H9 (cell line): ENCODE measurements at regions not wholly inside any gene's neighbourhood (a gene's known extent, or its start where the extent isn't known, plus 50 kb on each side); places are given as distances from the start of the nearest gene placed in this dataset.
"Not testable (repeated sequence)": the region's sequence is repeated elsewhere in the genome, so short reads cannot be mapped to it uniquely, and the experiment has no call there.

Experiments used
- DNase-seq: peaks from one replicate; pipeline ENCODE4 v3.0.0-alpha.2; 2017
- H2AFZ ChIP-seq: one replicate; pipeline ENCODE4 v1.6.1; 2013; ENCODE audit warnings: mild to moderate bottlenecking, low read length, control low read depth, moderate library complexity
- H2AK5ac ChIP-seq: 2 replicates; pipeline ENCODE4 v1.6.1; 2013; ENCODE audit warnings: low read length, control low read depth, mixed read lengths; ENCODE audit not compliant: insufficient read length
- H2BK120ac ChIP-seq: one replicate; pipeline ENCODE4 v1.6.1; 2013; ENCODE audit warnings: low read depth, mild to moderate bottlenecking, low read length, control low read depth, inconsistent platforms; ENCODE audit not compliant: poor library complexity, severe bottlenecking
- H2BK12ac ChIP-seq: 2 replicates; pipeline ENCODE4 v1.6.1; 2013; ENCODE audit warnings: low read length, control low read depth, mixed read lengths, low read depth; ENCODE audit not compliant: insufficient read length
- H2BK15ac ChIP-seq: 2 replicates; pipeline ENCODE4 v1.6.1; 2013; ENCODE audit warnings: low read depth, low read length, control low read depth
- H2BK20ac ChIP-seq: one replicate; pipeline ENCODE4 v1.6.1; 2013; ENCODE audit warnings: low read depth, mild to moderate bottlenecking, low read length, control low read depth, inconsistent platforms; ENCODE audit not compliant: poor library complexity, severe bottlenecking
- H2BK5ac ChIP-seq: 2 replicates; pipeline ENCODE4 v1.6.1; 2013; ENCODE audit warnings: low read length, control low read depth, mixed read lengths; ENCODE audit not compliant: insufficient read length
- H3K14ac ChIP-seq: 2 replicates; pipeline ENCODE4 v1.6.1; 2013; ENCODE audit warnings: low read length, control low read depth; ENCODE audit not compliant: insufficient read depth
- H3K18ac ChIP-seq: 2 replicates; pipeline ENCODE4 v1.6.1; 2013; ENCODE audit warnings: low read depth, mild to moderate bottlenecking, mixed read lengths, low read length, control low read depth; ENCODE audit not compliant: insufficient read length
- H3K23ac ChIP-seq: 2 replicates; pipeline ENCODE4 v1.6.1; 2013; ENCODE audit warnings: low read length, control low read depth, mixed read lengths, low read depth; ENCODE audit not compliant: insufficient read length
- H3K23me2 ChIP-seq: 2 replicates; pipeline ENCODE4 v1.6.1; 2013; ENCODE audit warnings: low read depth, mild to moderate bottlenecking, mixed read lengths, low read length, control low read depth; ENCODE audit not compliant: insufficient read length, poor library complexity, severe bottlenecking
- H3K27ac ChIP-seq: 2 replicates; pipeline ENCODE4 v1.5.1; 2013; ENCODE audit warnings: low read length, control low read depth, mixed read lengths, low read depth; ENCODE audit not compliant: insufficient read length
- H3K27me3 ChIP-seq: 2 replicates; pipeline ENCODE4 v1.6.1; 2013; ENCODE audit warnings: low read length, control low read depth, inconsistent platforms; ENCODE audit not compliant: insufficient read depth
- H3K4ac ChIP-seq: 2 replicates; pipeline ENCODE4 v1.6.1; 2013; ENCODE audit warnings: low read depth, mild to moderate bottlenecking, control low read depth, inconsistent platforms, low read length, moderate library complexity
- H3K4me1 ChIP-seq: 2 replicates; pipeline ENCODE4 v1.6.1; 2013; ENCODE audit warnings: low read length, control low read depth, inconsistent platforms; ENCODE audit not compliant: insufficient read depth
- H3K4me2 ChIP-seq: 2 replicates; pipeline ENCODE4 v1.6.1; 2013; ENCODE audit warnings: low read length, control low read depth, mixed read lengths; ENCODE audit not compliant: insufficient read length, insufficient read depth
- H3K56ac ChIP-seq: 2 replicates; pipeline ENCODE4 v1.6.1; 2013; ENCODE audit warnings: low read depth, mild to moderate bottlenecking, mixed read lengths, low read length, control low read depth; ENCODE audit not compliant: insufficient read length
- H3K79me1 ChIP-seq: 2 replicates; pipeline ENCODE4 v1.6.1; 2013; ENCODE audit warnings: low read depth, mild to moderate bottlenecking, moderate library complexity, low read length, control low read depth, inconsistent platforms; ENCODE audit not compliant: insufficient read depth, poor library complexity, severe bottlenecking
- H3K79me2 ChIP-seq: 2 replicates; pipeline ENCODE4 v1.6.1; 2013; ENCODE audit warnings: low read length, control low read depth, inconsistent platforms; ENCODE audit not compliant: insufficient read depth
- H3K9ac ChIP-seq: 2 replicates; pipeline ENCODE4 v1.6.1; 2013; ENCODE audit warnings: low read length, control low read depth, mixed read lengths; ENCODE audit not compliant: insufficient read length; ENCODE audit errors: extremely low read depth
- H3K9me3 ChIP-seq: one replicate; pipeline ENCODE4 v1.6.1; 2013; ENCODE audit warnings: low read depth, low read length, inconsistent platforms; ENCODE audit not compliant: control insufficient read depth
- H3T11ph ChIP-seq: one replicate; pipeline ENCODE4 v1.6.1; 2013; ENCODE audit warnings: mild to moderate bottlenecking, low read length, control low read depth, inconsistent platforms
- H4K20me1 ChIP-seq: one replicate; pipeline ENCODE4 v1.6.1; 2013; ENCODE audit not compliant: control insufficient read depth, insufficient read length, insufficient read depth
- H4K5ac ChIP-seq: 2 replicates; pipeline ENCODE4 v1.6.1; 2013; ENCODE audit warnings: low read depth, mild to moderate bottlenecking, mixed read lengths, low read length, control low read depth; ENCODE audit not compliant: insufficient read length
- H4K8ac ChIP-seq: replicated peaks from 2 replicates; pipeline ENCODE4 v1.6.1; 2013; ENCODE audit warnings: low read length, control low read depth, mixed read lengths, low read depth; ENCODE audit not compliant: insufficient read length
- H4K91ac ChIP-seq: 2 replicates; pipeline ENCODE4 v1.6.1; 2013; ENCODE audit warnings: low read depth, mild to moderate bottlenecking, moderate library complexity, mixed read lengths, low read length, control low read depth; ENCODE audit not compliant: insufficient read length
- H3K27ac Mint-ChIP-seq, 3 experiments: 2 replicates in 2 of 3; 3 replicates in 1 of 3; pipeline ENCODE4 v1.8.0; 2020 to 2021; ENCODE audit warnings: mixed read lengths in 3 of 3, mild to moderate bottlenecking in 1 of 3, moderate library complexity in 1 of 3
- H3K27me3 Mint-ChIP-seq: 2 replicates; pipeline ENCODE4 v1.8.0; 2021; ENCODE audit warnings: low read depth, mild to moderate bottlenecking, moderate library complexity, mixed read lengths
- H3K36me3 Mint-ChIP-seq, 3 experiments: 2 replicates in 2 of 3; 3 replicates in 1 of 3; pipeline ENCODE4 v1.8.0; 2020 to 2021; ENCODE audit warnings: low read depth in 3 of 3, mixed read lengths in 3 of 3; ENCODE audit not compliant: insufficient read depth in 1 of 3
- H3K4me1 Mint-ChIP-seq, 2 experiments: 2 replicates each; pipeline ENCODE4 v1.8.0; 2020; ENCODE audit warnings: mixed read lengths in 2 of 2
- H3K4me3 Mint-ChIP-seq, 2 experiments: 2 replicates in 1 of 2; 3 replicates in 1 of 2; pipeline ENCODE4 v1.8.0; 2020 to 2021; ENCODE audit warnings: mild to moderate bottlenecking in 2 of 2, mixed read lengths in 2 of 2, moderate library complexity in 1 of 2
- H3K9me3 Mint-ChIP-seq, 2 experiments: 2 replicates in 1 of 2; 3 replicates in 1 of 2; pipeline ENCODE4 v1.8.0; 2020; ENCODE audit warnings: mild to moderate bottlenecking in 2 of 2, mixed read lengths in 2 of 2, moderate library complexity in 1 of 2
- WGBS: extraction: QIAGEN DNeasy Blood & Tissue Kit; methylation state at CpG from one replicate; pipeline ENCODE4 v1.1.7; 2013; ENCODE audit warnings: missing lambda C conversion rate, low lambda C conversion rate, mixed read lengths; ENCODE audit not compliant: insufficient read length; ENCODE audit errors: extremely low coverage; 5-methylcytosine and 5-hydroxymethylcytosine counted together

GRCh38 chr12:131247875-131248274 lies 294.2 kb downstream of the ADGRD1 start:
- H3K18ac ChIP-seq, H3K27ac ChIP-seq, H3K23ac ChIP-seq, H3K36me3 Mint-ChIP-seq, H2BK15ac ChIP-seq, H4K5ac ChIP-seq, H3K4ac ChIP-seq, H3K14ac ChIP-seq, DNase-seq, H4K8ac ChIP-seq, H3K27ac Mint-ChIP-seq, H2BK12ac ChIP-seq, H3K9ac ChIP-seq, H2AFZ ChIP-seq, H3K4me1 Mint-ChIP-seq, H4K20me1 ChIP-seq, H2BK120ac ChIP-seq, H2BK5ac ChIP-seq, H3K27me3 ChIP-seq, H3K56ac ChIP-seq, H3K4me1 ChIP-seq, H3K4me3 Mint-ChIP-seq, H3K23me2 ChIP-seq, H3K79me1 ChIP-seq, H2AK5ac ChIP-seq, H3T11ph ChIP-seq, H2BK20ac ChIP-seq, H3K79me2 ChIP-seq, H3K9me3 ChIP-seq, H4K91ac ChIP-seq, H3K4me2 ChIP-seq: not testable (repeated sequence)
- peaks cover 35% of the 10 kb centered on the region for H3K27me3 Mint-ChIP-seq
- peaks cover 13 to 19% of the 10 kb centered on the region in 2 experiments; a peak in 4 of 5 replicates for H3K9me3 Mint-ChIP-seq
- no CpG with 5 or more reads among the region's 6 CpGs for WGBS
